ENCODE measurements at regions not wholly inside any gene's neighbourhood (a gene's known extent, or its start where the extent isn't known, plus 50 kb on each side); places are given as distances from the start of the nearest gene placed in this dataset.
"Not testable (repeated sequence)": the region's sequence is repeated elsewhere in the genome, so short reads cannot be mapped to it uniquely, and the experiment has no call there.

- TF ChIP-seq CTCF (IDR thresholded peaks at IDR 0.05); ZFX (IDR thresholded peaks at IDR 0.05; ENCODE audit: borderline replicate concordance): not testable (repeated sequence)
Observed at GRCh38 chr1:224032608-224033276, 81.2 kb upstream of the FBXO28 start.
